HG03175 (cell line): ENCODE measurements at regions not wholly inside any gene's neighbourhood (a gene's known extent, or its start where the extent isn't known, plus 50 kb on each side); places are given as distances from the start of the nearest gene placed in this dataset.

Experiments
- ATAC-seq: cut with Tn5 transposase; IDR thresholded peaks from one replicate; pipeline ENCODE4 v1.9.1; 2021; ENCODE audit warnings: mild to moderate bottlenecking, moderate library complexity; ENCODE audit not compliant: unreplicated experiment

GRCh38 chr6:100184473-100184872 is 190.4 kb upstream of the MCHR2 start:
- no peak for ATAC-seq

- no peak for ATAC-seq
Measured at GRCh38 chr6:100182313-100182712, 188.3 kb upstream of the MCHR2 start.

DNA sequence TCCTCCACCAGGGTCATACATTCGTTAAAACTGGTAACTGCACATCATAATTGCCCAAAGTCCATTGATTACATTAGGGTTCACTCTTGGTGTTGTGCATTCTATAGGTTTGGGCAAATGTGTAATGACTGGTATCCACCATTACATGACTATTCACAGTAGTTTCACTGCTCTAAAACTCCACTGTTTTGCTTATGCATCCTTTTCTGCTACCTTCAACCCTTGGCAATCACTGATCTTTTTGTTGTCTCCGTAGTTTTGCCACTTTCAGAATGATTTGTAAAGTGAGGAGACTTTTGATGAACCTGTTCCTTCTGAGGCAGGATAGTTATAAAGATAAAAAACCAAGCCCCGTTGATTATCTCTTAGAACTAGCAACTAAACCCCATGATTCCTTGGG is 187.3 kb upstream of the MCHR2 start:
- ATAC-seq = no peak

- no peak for ATAC-seq
Measured at GRCh38 chr6:100179576-100179975, 185.6 kb upstream of the MCHR2 start.

- no peak for ATAC-seq
Measured at GRCh38 chr6:100177956-100178355, 183.9 kb upstream of the MCHR2 start.

GRCh38 chr6:100176951-100177710 is 183.1 kb upstream of the MCHR2 start:
- no peak for ATAC-seq

DNA sequence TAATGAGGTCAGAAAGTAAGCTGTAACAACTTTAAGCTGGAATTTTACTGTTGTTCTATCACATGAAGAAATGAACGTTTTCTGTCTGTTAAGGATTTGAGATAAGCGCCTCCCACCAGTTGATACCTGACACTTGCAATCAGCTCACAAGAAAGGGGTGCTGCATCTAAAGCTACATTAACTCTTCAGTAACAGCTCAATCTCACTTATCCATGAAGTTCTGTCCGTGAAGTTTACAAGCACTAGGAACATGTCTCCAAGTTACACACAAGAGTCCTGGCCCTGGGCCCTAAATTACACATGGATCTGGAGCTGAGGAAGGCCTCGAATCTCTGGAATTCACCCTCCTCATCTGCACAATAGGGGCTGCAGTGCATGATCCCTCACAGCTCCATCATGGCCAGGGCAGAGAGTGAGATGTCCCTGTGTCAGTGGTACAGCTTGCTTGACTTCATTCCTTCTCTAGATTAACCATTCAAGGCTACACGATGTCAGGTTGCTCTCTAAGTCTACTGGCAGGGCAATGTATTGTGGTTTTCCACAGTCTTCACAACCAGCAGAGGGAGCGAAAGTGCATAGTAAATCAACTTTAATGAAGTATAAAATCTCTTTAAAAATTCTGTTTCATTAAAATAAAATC is 182.4 kb upstream of the MCHR2 start:
- no peak for ATAC-seq

DNA sequence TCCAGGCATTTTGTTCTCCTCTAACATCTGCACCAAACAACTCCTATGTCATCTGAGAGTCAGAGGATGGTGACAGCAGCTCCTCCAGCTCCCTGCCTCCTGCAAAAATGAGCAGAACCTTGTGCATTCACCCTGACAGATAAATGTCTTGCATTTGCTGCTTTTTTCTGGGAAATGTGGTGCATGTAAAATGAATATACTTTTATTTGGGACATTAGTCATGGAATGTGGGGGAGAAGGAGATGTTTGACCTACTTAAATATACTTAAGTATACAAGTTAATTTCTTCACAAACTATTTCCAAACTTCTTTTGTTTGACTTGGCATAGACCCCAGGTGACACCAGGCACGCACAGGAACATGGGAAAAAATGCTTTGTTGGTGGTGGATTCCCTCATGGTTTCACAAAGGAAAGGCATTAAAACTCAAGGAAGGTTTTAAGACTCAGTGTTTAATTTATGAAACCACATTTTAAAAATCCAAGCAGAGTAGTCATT is 181.8 kb upstream of the MCHR2 start:
- ATAC-seq = no peak

- no peak for ATAC-seq
Measured at GRCh38 chr6:100173211-100173610, 179.2 kb upstream of the MCHR2 start.

GRCh38 chr6:100172322-100172713 is 178.3 kb upstream of the MCHR2 start:
- ATAC-seq = no peak

DNA sequence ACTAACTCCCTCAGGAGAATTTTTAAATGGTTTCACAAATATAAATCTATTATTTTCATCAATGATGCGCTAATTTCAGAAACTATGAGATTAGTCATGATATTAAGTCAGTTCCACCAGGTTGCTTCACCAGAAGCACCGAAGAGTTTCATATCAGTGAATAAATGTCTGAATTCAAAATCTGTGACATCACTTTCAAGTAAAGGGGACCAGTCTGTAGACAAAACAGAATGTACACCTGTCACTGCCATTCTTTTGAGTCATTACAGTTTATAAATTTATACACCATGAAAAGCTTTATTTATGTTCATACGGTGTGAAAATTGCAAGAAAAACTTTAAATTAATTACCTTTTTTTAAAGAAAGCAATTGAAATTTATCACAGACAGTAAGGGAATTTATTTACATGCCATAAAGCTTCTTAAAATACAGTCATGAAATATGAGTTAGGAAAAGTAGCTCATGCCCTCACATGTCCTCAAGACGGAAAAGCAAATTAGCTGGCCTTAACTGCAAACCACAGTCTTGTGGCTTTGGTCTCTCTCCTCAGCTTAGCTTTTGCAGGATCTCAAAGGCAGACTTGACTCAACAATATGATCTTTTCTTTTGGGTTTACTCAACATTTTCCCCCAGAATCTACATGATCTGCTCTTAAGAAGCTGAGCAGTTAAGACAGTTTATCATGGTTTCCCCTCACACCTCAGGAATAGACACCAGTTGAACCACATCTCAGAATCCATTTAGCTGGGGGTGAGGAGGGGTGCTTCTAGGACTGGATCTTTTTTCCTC is 177.7 kb upstream of the MCHR2 start:
- ATAC-seq = peak; percentile 74

DNA sequence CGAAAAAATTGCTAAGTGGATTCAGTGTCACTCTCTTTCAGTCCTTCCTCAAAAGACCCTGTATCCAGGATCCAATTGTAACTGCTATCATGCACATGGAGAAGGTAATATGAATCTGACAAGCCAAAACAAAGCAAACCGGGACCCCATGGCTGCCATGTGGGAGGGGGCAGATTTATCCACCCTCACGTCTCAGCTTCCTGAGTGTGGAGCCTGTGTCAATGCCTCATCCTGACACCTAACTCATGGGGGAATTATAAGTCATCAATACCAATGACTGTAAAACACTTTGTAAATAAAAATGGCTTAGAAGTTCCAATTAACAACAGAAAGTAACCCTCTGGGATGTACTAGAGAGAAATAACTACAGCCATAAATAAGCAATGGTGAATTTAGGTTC is 174.1 kb upstream of the MCHR2 start:
- no peak for ATAC-seq

DNA sequence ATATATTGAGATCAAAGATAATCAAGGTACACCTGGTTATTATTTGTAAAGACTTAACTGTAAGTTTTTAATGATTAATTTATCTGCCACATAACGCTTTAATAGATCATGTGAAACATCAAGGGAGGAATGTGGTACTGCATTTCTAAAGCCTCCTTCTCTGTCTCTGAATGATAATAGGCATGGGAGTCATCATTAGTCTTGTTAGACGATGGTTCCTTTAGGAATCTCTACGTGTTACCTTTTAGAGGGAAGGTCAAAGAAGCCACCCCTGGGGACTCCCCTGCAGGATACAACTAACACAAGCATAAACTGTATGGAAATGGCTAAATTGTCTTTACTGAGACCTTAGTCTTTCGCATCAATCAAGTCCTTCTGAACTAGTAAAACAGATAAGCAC is 173.6 kb upstream of the MCHR2 start:
- ATAC-seq = no peak

DNA sequence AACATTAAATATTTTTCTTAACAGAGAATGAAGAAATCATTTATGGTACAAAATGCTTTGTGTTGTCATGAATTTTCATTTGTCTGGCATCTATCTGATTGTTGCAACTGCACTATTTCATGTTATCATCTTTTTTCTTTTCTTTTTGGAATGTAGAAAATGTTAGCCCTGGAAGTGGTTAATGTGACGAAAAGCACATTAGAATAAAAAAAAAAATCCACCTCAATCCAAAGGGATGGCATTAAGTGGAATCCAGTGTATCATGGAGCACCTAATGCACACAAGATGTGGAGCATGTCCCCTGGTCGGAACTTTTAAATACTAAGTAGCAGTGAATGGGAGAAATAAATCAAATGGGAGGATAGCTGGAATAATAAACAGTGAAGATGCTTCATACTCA is 172.9 kb upstream of the MCHR2 start:
- ATAC-seq = no peak

GRCh38 chr6:100165442-100165841 is 171.4 kb upstream of the MCHR2 start:
- ATAC-seq = no peak

GRCh38 chr6:100163035-100163434 is 169.0 kb upstream of the MCHR2 start:
- ATAC-seq = no peak

- no peak for ATAC-seq
Measured at GRCh38 chr6:100161782-100162365, 167.9 kb upstream of the MCHR2 start.

DNA sequence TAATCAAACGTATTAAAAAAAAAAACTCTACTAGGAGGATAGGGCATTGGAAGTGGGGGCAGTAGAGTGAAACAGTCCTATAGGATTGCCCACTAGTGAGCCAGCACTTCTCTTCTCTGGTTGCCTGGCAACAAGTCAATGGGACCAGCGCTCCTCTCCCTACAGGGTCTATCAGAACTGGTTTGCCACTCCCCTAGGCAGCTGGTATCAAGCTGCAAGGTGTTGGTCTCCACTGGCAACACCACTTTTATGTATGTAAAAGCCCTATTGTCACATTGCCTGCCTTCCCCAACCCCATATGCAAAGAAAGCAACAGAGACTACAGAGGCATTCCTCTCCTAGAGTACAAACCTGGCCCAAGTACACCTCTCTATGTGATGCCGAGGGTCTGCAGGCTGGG is 166.9 kb upstream of the MCHR2 start:
- ATAC-seq = no peak

DNA sequence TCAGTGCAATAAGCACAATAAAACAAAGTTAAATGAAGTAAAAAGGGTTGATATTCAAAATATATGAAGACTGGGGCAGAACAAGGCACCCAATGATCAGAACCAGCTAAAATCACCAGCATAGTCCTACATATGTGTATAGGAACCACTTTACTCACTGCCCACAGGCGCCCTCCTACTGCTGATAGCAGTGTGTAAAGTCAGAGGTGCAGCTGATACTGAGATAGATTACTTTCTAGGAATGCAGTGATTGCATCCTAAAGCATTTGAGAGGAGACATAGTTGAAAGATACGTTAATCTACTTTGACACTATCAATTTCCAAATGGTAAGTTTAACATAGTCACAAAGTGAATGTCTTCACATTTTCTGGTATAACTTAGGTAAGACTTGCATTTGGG is 161.1 kb upstream of the MCHR2 start:
- ATAC-seq = no peak

- no peak for ATAC-seq
Measured at GRCh38 chr6:100153636-100154275, 159.7 kb upstream of the MCHR2 start.

GRCh38 chr6:100152201-100152600 is 158.2 kb upstream of the MCHR2 start:
- no peak for ATAC-seq
